Osteoblast (primary cell): ENCODE measurements at regions not wholly inside any gene's neighbourhood (a gene's known extent, or its start where the extent isn't known, plus 50 kb on each side); places are given as distances from the start of the nearest gene placed in this dataset.
"Not testable (repeated sequence)": the region's sequence is repeated elsewhere in the genome, so short reads cannot be mapped to it uniquely, and the experiment has no call there.

Source experiments
- DNase-seq: peaks from one replicate; pipeline ENCODE4 v3.0.0; 2011; ENCODE audit warnings: low spot score, mixed read lengths; ENCODE audit not compliant: insufficient read length; ENCODE audit errors: missing footprints
- H2AFZ ChIP-seq: 2 replicates; pipeline ENCODE4 v1.6.0; 2011; ENCODE audit warnings: mild to moderate bottlenecking, low read length
- H3K27ac ChIP-seq: 2 replicates; pipeline ENCODE4 v1.5.1; 2011; ENCODE audit warnings: mild to moderate bottlenecking, low read depth, low read length, moderate library complexity
- H3K27me3 ChIP-seq: 2 replicates; pipeline ENCODE4 v1.6.0; 2012; ENCODE audit warnings: mild to moderate bottlenecking, control low read depth, inconsistent platforms, low read length, moderate library complexity; ENCODE audit not compliant: insufficient read depth
- H3K36me3 ChIP-seq: 2 replicates; pipeline ENCODE4 v1.5.1; 2011; ENCODE audit warnings: mild to moderate bottlenecking, low read length, control low read depth, moderate library complexity; ENCODE audit not compliant: insufficient read depth
- H3K4me1 ChIP-seq: 2 replicates; pipeline ENCODE4 v1.5.1; 2011; ENCODE audit warnings: mild to moderate bottlenecking, low read length, control low read depth, moderate library complexity; ENCODE audit not compliant: insufficient read depth
- H3K4me2 ChIP-seq: 2 replicates; pipeline ENCODE4 v1.6.0; 2011; ENCODE audit warnings: mild to moderate bottlenecking, low read length; ENCODE audit not compliant: insufficient read depth
- H3K4me3 ChIP-seq: fragments of 200-600 bp; sonication (generic); 3 replicates; pipeline ENCODE4 v1.5.1; 2012; ENCODE audit warnings: mild to moderate bottlenecking, low read length, inconsistent platforms; ENCODE audit not compliant: insufficient read depth
- H3K79me2 ChIP-seq: 2 replicates; pipeline ENCODE4 v1.6.0; 2012; ENCODE audit warnings: mild to moderate bottlenecking, low read length, control low read depth, inconsistent platforms; ENCODE audit not compliant: insufficient read depth
- H3K9me3 ChIP-seq: 2 replicates; pipeline ENCODE4 v1.5.1; 2011; ENCODE audit warnings: low read depth, low read length, control low read depth
- H4K20me1 ChIP-seq: 2 replicates; pipeline ENCODE4 v1.6.0; 2012; ENCODE audit warnings: mild to moderate bottlenecking, low read length, control low read depth; ENCODE audit not compliant: insufficient read depth
- CTCF ChIP-seq: IDR thresholded peaks from 2 replicates; pipeline ENCODE4 v1.5.1; 2011; ENCODE audit warnings: mild to moderate bottlenecking, low read depth, low read length, moderate library complexity; ENCODE audit errors: extremely low read depth

GRCh38 chr13:25018729-25019115 is 77.2 kb upstream of the PABPC3 start:
- no peak overlapping the region for H2AFZ ChIP-seq
- no peaks in the 10 kb centered on the region for H3K9me3 ChIP-seq
- H3K4me3 ChIP-seq: no peak overlapping the region
- no peaks in the 10 kb centered on the region for H3K4me1 ChIP-seq
- H3K79me2 ChIP-seq: no peaks in the 10 kb centered on the region
- no peak overlapping the region for H3K27ac ChIP-seq
- no peaks in the 10 kb centered on the region for H4K20me1 ChIP-seq
- peaks cover 5% of the 10 kb centered on the region for H3K27me3 ChIP-seq
- H3K4me2 ChIP-seq: no peak overlapping the region
- DNase-seq: no peak
- no peaks in the 10 kb centered on the region for H3K36me3 ChIP-seq
- no peak for TF ChIP-seq CTCF

- not testable (repeated sequence) for H4K20me1 ChIP-seq, H3K4me1 ChIP-seq, H3K79me2 ChIP-seq, H3K27me3 ChIP-seq, H3K36me3 ChIP-seq, H2AFZ ChIP-seq, DNase-seq, H3K27ac ChIP-seq, H3K4me3 ChIP-seq, H3K4me2 ChIP-seq, H3K9me3 ChIP-seq
These were observed 76.2 kb upstream of the PABPC3 start for GRCh38 chr13:25019741-25020140.

GRCh38 chr13:25024175-25024574 is 71.8 kb upstream of the PABPC3 start:
- Histone ChIP-seq H2AFZ (no peak overlapping the region), H3K27ac (no peak overlapping the region), H3K79me2 (no peaks in the 10 kb centered on the region), H3K27me3 (no peaks in the 10 kb centered on the region), H3K36me3 (no peaks in the 10 kb centered on the region), H3K4me1 (no peaks in the 10 kb centered on the region), H3K9me3 (no peaks in the 10 kb centered on the region), H4K20me1 (no peaks in the 10 kb centered on the region), H3K4me3 (no peak overlapping the region), H3K4me2 (no peak overlapping the region)
- TF ChIP-seq CTCF: no peak
- no peak for DNase-seq

- Histone ChIP-seq H3K27me3 (no peaks in the 10 kb centered on the region), H3K79me2 (no peaks in the 10 kb centered on the region), H2AFZ (no peak overlapping the region), H3K4me3 (no peak overlapping the region), H4K20me1 (no peaks in the 10 kb centered on the region), H3K36me3 (no peaks in the 10 kb centered on the region), H3K4me2 (no peak overlapping the region), H3K9me3 (no peaks in the 10 kb centered on the region), H3K4me1 (no peaks in the 10 kb centered on the region), H3K27ac (no peak overlapping the region)
- no peak for TF ChIP-seq CTCF
- DNase-seq: no peak
These were observed 63.8 kb upstream of the PABPC3 start for GRCh38 chr13:25032160-25032559.

- Histone ChIP-seq H3K79me2 (no peaks in the 10 kb centered on the region), H3K27ac (no peak overlapping the region), H3K4me2 (no peak overlapping the region), H2AFZ (no peak overlapping the region), H3K27me3 (peaks cover 4% of the 10 kb centered on the region), H3K4me3 (no peak overlapping the region), H3K9me3 (no peaks in the 10 kb centered on the region), H3K36me3 (no peaks in the 10 kb centered on the region), H4K20me1 (no peaks in the 10 kb centered on the region), H3K4me1 (no peaks in the 10 kb centered on the region)
- no peak for TF ChIP-seq CTCF
- no peak for DNase-seq
These were observed 61.8 kb upstream of the PABPC3 start for GRCh38 chr13:25034173-25034572.
